SK-N-SH (cell line): ENCODE measurements at regions not wholly inside any gene's neighbourhood (a gene's known extent, or its start where the extent isn't known, plus 50 kb on each side); places are given as distances from the start of the nearest gene placed in this dataset.

Source experiments
- CTCF ChIP-seq: fragments of 200-600 bp; sonication (generic); IDR thresholded peaks from 2 replicates; pipeline ENCODE4 v1.6.1; 2017; ENCODE audit warnings: antibody characterized with exemption, mild to moderate bottlenecking, moderate library complexity
- FOXJ3 ChIP-seq: sonication (generic); formaldehyde crosslinking; IDR thresholded peaks from 2 replicates; pipeline ENCODE4 v1.5.1; 2020; ENCODE audit warnings: mild to moderate bottlenecking, missing genetic modification reagents
- GABPA ChIP-seq: IDR thresholded peaks from 2 replicates; pipeline ENCODE4 v1.4.0; 2012; ENCODE audit warnings: low read depth, mild to moderate bottlenecking
- MEF2A ChIP-seq: IDR thresholded peaks from 2 replicates; pipeline ENCODE4 v1.4.0; 2012; ENCODE audit warnings: low read depth, borderline replicate concordance
- NFIC ChIP-seq: IDR thresholded peaks from 2 replicates; pipeline ENCODE4 v1.4.0; 2012; ENCODE audit warnings: borderline replicate concordance
- POLR2AphosphoS5 ChIP-seq: IDR thresholded peaks from 2 replicates; pipeline ENCODE4 v1.6.1; 2012; ENCODE audit warnings: low read depth, low read length
- RAD21 ChIP-seq: IDR thresholded peaks from 2 replicates; pipeline ENCODE4 v1.6.1; 2012; ENCODE audit warnings: mild to moderate bottlenecking, low read length
- REST ChIP-seq: IDR thresholded peaks from 2 replicates; pipeline ENCODE4 v1.6.1; 2012; ENCODE audit warnings: mild to moderate bottlenecking, low read depth, low read length, moderate library complexity
- SMC3 ChIP-seq: IDR thresholded peaks from 2 replicates; pipeline ENCODE4 v1.6.1; 2012; ENCODE audit warnings: low read depth, low read length, improper control_type of control experiment
- USF1 ChIP-seq: IDR thresholded peaks from 2 replicates; pipeline ENCODE4 v1.4.0; 2012; ENCODE audit warnings: low read depth, borderline replicate concordance
- USF2 ChIP-seq: fragments of 150-350 bp; IDR thresholded peaks from 2 replicates; pipeline ENCODE4 v1.6.1; 2017; ENCODE audit warnings: antibody characterized with exemption, low read length, low read depth, borderline replicate concordance
- YY1 ChIP-seq: IDR thresholded peaks from 2 replicates; pipeline ENCODE4 v1.4.0; 2012; ENCODE audit warnings: low read depth, mild to moderate bottlenecking
- ZBTB33 ChIP-seq: IDR thresholded peaks from 2 replicates; pipeline ENCODE4 v1.4.0; 2012; ENCODE audit warnings: low read depth, borderline replicate concordance

GRCh38 chr22:49349181-49349835, 478.4 kb downstream of the BRD1 start:
- no peak for TF ChIP-seq YY1
- no peak for TF ChIP-seq REST
- no peak for TF ChIP-seq CTCF
- TF ChIP-seq MEF2A, result no peak
- no peak for TF ChIP-seq NFIC
- TF ChIP-seq SMC3, result no peak
- TF ChIP-seq ZBTB33, result no peak
- no peak for TF ChIP-seq USF1
- TF ChIP-seq GABPA, result no peak
- TF ChIP-seq POLR2AphosphoS5, result no peak
- TF ChIP-seq FOXJ3, result no peak
- TF ChIP-seq RAD21, result no peak
- no peak for TF ChIP-seq USF2
